Nephron progenitor cell (in vitro differentiated cells): ENCODE measurements at regions not wholly inside any gene's neighbourhood (a gene's known extent, or its start where the extent isn't known, plus 50 kb on each side); places are given as distances from the start of the nearest gene placed in this dataset.

Experiments
- DNase-seq: peaks from one replicate; pipeline ENCODE4 v3.0.0; 2021
- H3K27ac Mint-ChIP-seq: 2 replicates; pipeline ENCODE4 v1.8.0; 2021; ENCODE audit warnings: mild to moderate bottlenecking, moderate library complexity, mixed read lengths
- H3K27me3 Mint-ChIP-seq: 2 replicates; pipeline ENCODE4 v1.8.0; 2021; ENCODE audit warnings: mild to moderate bottlenecking, low read depth, mixed read lengths; ENCODE audit not compliant: poor library complexity
- H3K36me3 Mint-ChIP-seq: 2 replicates; pipeline ENCODE4 v1.8.0; 2021; ENCODE audit warnings: low read depth, mixed read lengths
- H3K4me1 Mint-ChIP-seq: 2 replicates; pipeline ENCODE4 v1.8.0; 2021; ENCODE audit warnings: mixed read lengths
- H3K4me3 Mint-ChIP-seq: 2 replicates; pipeline ENCODE4 v1.8.0; 2021; ENCODE audit warnings: mild to moderate bottlenecking, moderate library complexity, mixed read lengths
- H3K9me3 Mint-ChIP-seq: 2 replicates; pipeline ENCODE4 v1.8.0; 2021; ENCODE audit warnings: mild to moderate bottlenecking, moderate library complexity, mixed read lengths
- TF ChIP-seq, protein P1 (sequence below): fragments of 200-600 bp; sonication (generic); IDR thresholded peaks from 2 replicates; pipeline ENCODE4 v1.5.0; 2021; ENCODE audit warnings: antibody characterized with exemption

- H3K4me1 Mint-ChIP-seq, result peaks cover 85% of the 10 kb centered on the region
- H3K27me3 Mint-ChIP-seq, result peaks cover 41% of the 10 kb centered on the region
- no peak overlapping the region for H3K4me3 Mint-ChIP-seq
- DNase-seq, result no peak
- TF ChIP-seq, protein P1, sequence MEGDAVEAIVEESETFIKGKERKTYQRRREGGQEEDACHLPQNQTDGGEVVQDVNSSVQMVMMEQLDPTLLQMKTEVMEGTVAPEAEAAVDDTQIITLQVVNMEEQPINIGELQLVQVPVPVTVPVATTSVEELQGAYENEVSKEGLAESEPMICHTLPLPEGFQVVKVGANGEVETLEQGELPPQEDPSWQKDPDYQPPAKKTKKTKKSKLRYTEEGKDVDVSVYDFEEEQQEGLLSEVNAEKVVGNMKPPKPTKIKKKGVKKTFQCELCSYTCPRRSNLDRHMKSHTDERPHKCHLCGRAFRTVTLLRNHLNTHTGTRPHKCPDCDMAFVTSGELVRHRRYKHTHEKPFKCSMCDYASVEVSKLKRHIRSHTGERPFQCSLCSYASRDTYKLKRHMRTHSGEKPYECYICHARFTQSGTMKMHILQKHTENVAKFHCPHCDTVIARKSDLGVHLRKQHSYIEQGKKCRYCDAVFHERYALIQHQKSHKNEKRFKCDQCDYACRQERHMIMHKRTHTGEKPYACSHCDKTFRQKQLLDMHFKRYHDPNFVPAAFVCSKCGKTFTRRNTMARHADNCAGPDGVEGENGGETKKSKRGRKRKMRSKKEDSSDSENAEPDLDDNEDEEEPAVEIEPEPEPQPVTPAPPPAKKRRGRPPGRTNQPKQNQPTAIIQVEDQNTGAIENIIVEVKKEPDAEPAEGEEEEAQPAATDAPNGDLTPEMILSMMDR, result no peak
- no peaks in the 10 kb centered on the region for H3K36me3 Mint-ChIP-seq
- peaks cover 6% of the 10 kb centered on the region for H3K9me3 Mint-ChIP-seq
- no peak overlapping the region for H3K27ac Mint-ChIP-seq
Observed at GRCh38 chr15:77547801-77548588, 84.7 kb downstream of the LINGO1 start.

DNA sequence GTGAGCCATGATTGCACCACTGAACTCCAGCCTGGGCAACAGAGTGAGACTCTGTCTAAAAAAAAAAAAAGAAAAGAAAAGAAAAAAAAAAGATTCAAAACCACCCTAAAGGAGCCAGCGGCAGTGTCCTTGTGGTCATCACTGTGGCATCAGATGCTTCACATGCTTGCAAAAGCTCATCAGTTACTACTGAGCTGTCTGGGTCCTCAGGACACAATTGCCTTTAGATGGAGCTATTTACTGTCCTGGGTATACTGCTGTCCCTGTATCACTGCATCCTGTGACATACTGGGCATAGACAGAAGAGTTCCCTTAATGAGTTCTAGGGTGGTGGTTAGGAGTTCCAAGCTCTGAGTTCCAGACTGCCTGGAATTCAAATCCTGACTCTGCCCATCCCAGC, 85.8 kb downstream of the LINGO1 start:
- Mint-ChIP-seq H3K36me3 (no peaks in the 10 kb centered on the region), H3K9me3 (peaks cover 6% of the 10 kb centered on the region), H3K4me1 (peaks cover 85% of the 10 kb centered on the region)

DNA sequence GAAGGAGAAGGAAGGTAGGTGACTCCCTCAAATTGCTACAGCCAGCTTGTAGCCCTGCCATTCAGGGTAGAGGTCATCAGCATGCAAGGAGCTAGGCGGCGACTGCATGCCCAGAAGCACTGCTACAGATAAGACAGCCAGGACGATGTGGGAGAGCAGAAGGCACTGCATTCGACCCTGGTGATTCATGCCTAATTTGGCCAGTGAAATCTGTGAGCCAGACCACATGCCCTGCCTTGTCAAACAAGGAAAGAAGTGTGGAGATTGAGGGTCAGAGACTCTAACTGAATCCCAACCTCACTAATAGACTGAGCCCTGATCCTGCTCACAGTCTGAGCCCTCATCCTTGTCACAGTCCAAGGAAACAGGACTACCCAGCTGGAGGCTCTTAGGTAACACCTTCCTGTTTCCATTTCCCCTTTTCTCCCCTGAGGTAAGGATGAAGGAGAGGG, 86.6 kb downstream of the LINGO1 start:
- Mint-ChIP-seq H3K27me3 (peaks cover 37% of the 10 kb centered on the region), H3K36me3 (no peaks in the 10 kb centered on the region), H3K9me3 (peaks cover 6% of the 10 kb centered on the region), H3K27ac (no peak overlapping the region), H3K4me1 (peaks cover 85% of the 10 kb centered on the region), H3K4me3 (no peak overlapping the region)
- DNase-seq, result no peak
- TF ChIP-seq, protein P1, result no peak

More for the DNA sequence above, 85.8 kb downstream of the LINGO1 start:
- Mint-ChIP-seq H3K27ac (no peak overlapping the region), H3K27me3 (peaks cover 37% of the 10 kb centered on the region), H3K4me3 (no peak overlapping the region)
- TF ChIP-seq, protein P1, result no peak
- DNase-seq, result no peak

GRCh38 chr15:77545058-77545457, 87.7 kb downstream of the LINGO1 start:
- Mint-ChIP-seq H3K4me3 (no peak overlapping the region), H3K9me3 (peaks cover 6% of the 10 kb centered on the region), H3K27ac (no peak overlapping the region), H3K27me3 (peaks cover 40% of the 10 kb centered on the region), H3K4me1 (peaks cover 85% of the 10 kb centered on the region), H3K36me3 (no peaks in the 10 kb centered on the region)
- no peak for DNase-seq
- TF ChIP-seq, protein P1, result no peak

GRCh38 chr15:77544162-77544561, 88.5 kb downstream of the LINGO1 start:
- H3K9me3 Mint-ChIP-seq, result peaks cover 6% of the 10 kb centered on the region
- H3K4me3 Mint-ChIP-seq, result no peak overlapping the region
- no peak for DNase-seq
- TF ChIP-seq, protein P1, result no peak
- peaks cover 44% of the 10 kb centered on the region for H3K27me3 Mint-ChIP-seq
- peaks cover 83% of the 10 kb centered on the region for H3K4me1 Mint-ChIP-seq
- H3K27ac Mint-ChIP-seq, result no peak overlapping the region
- H3K36me3 Mint-ChIP-seq, result no peaks in the 10 kb centered on the region
